ENCODE measurements at regions not wholly inside any gene's neighbourhood (a gene's known extent, or its start where the extent isn't known, plus 50 kb on each side); places are given as distances from the start of the nearest gene placed in this dataset.
"Not testable (repeated sequence)": the region's sequence is repeated elsewhere in the genome, so short reads cannot be mapped to it uniquely, and the experiment has no call there.

DNA sequence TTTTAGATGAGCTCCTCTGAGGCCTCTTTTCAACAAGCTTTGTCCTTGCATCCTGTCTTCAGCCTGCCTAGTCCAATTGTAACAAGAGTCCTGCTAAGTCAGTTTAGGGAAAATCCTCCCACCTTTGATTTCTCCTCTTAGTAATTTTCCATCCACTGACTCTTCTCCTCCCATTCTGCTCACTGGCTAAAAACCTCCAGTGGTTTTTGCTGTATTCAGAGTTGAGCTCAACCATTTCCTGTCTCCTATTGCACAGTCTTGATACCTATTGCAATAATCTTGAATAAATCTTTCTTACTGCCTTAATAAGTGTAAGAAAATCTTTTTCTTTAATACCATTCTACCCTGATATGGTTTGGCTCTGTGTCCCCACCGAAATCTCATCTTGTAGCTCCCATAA lies 117.8 kb upstream of the ENPP6 start:
- no peak for DNase-seq (ENCODE audit: low spot score)
- TF ChIP-seq, protein P1, sequence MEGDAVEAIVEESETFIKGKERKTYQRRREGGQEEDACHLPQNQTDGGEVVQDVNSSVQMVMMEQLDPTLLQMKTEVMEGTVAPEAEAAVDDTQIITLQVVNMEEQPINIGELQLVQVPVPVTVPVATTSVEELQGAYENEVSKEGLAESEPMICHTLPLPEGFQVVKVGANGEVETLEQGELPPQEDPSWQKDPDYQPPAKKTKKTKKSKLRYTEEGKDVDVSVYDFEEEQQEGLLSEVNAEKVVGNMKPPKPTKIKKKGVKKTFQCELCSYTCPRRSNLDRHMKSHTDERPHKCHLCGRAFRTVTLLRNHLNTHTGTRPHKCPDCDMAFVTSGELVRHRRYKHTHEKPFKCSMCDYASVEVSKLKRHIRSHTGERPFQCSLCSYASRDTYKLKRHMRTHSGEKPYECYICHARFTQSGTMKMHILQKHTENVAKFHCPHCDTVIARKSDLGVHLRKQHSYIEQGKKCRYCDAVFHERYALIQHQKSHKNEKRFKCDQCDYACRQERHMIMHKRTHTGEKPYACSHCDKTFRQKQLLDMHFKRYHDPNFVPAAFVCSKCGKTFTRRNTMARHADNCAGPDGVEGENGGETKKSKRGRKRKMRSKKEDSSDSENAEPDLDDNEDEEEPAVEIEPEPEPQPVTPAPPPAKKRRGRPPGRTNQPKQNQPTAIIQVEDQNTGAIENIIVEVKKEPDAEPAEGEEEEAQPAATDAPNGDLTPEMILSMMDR (IDR thresholded peaks at IDR 0.05; ENCODE audit: extremely low read depth, insufficient read depth, missing control alignments), result no peak
- in situ Hi-C loops (cut with MboI; ENCODE audit: low pct_unique_long_range_greater_than_20kb, low sequenced_read_pairs, unreplicated experiment), result no loop called here

DNA sequence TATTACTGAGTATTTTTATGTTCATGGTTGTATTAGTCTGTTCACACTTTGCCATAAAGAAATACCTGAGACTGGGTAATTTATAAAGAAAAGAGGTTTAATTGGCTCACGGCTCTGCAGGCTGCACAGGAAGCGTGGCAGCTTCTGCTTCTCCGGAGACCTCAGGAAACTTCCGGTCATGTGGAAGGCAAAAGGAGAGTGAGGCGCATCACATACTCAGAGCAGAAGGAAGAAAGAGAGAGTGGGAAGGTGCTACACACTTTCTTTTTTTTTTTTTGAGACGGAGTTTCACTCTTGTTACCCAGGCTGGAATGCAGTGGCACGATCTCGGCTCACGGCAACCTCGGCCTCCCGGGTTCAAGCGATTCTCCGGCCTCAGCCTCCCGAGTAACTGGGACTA lies 115.8 kb upstream of the ENPP6 start:
- in situ Hi-C loops (cut with MboI; ENCODE audit: low pct_unique_long_range_greater_than_20kb, low sequenced_read_pairs, unreplicated experiment); DNase-seq (ENCODE audit: low spot score): not testable (repeated sequence)

DNA sequence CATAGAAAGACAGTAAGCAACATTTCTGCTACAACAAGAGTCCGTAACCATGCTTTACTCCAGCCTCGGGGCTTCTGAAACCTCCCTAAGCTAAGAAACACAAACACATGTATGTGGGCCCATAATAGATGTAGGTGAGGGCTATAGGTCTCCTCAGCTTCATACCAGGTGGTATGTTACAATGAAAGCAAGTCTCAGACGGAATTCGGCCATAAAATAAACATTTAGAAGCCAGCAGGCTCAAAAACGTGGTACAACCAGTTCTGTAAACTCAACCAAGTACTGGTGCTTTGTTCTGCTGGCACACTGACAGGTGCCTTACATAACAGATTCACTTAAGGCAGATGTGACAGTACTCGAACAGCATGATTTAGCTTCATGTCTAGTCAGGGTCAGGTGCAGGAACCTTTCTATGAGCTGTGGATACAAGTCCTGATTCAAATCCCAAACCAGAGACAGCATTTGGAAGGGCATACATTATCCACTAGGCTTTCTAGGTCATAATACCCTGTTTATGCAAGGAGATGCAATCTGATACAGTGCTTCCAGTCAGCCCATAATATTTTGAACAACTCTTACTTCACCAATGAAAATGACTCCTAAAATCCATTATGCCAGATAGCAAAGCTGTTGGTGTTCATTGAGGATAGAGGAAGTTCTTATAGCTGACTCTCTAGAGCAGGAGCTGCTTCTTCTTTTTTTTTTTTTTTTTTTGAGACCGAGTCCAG lies 113.8 kb upstream of the ENPP6 start:
- in situ Hi-C loops (cut with MboI; ENCODE audit: low pct_unique_long_range_greater_than_20kb, low sequenced_read_pairs, unreplicated experiment), result no loop called here
- no peak for DNase-seq (ENCODE audit: low spot score)
- TF ChIP-seq, protein P1 (IDR thresholded peaks at IDR 0.05; ENCODE audit: extremely low read depth, insufficient read depth, missing control alignments), result no peak

DNA sequence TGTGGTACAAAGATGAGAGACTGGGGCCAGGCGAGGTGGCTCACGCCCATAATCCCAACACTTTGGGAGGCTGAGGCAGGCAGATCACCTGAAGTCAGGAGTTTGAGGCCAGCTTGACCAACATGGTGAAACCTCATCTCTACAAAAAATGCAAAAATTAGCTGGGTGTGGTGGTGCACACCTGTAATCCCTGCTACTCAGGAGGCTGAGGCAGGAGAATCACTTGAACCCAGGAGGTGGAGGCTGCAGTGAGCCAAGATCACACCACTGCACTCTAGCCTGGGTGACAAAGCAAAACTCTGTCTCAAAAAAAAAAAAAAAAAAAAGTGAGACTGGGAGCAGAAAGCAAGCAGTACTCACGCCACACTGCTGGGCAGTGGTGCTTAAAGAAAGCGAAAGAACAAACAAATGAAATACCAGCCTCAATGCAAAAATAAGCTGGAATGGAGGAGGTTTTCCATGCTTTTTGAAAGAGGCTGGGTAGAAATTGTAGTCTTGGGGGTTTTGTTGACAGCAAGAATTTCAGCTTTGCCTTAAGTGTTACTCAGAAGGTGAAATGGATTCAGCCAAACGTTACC lies 112.9 kb upstream of the ENPP6 start:
- in situ Hi-C loops (cut with MboI; ENCODE audit: low pct_unique_long_range_greater_than_20kb, low sequenced_read_pairs, unreplicated experiment); DNase-seq (ENCODE audit: low spot score): not testable (repeated sequence)

DNA sequence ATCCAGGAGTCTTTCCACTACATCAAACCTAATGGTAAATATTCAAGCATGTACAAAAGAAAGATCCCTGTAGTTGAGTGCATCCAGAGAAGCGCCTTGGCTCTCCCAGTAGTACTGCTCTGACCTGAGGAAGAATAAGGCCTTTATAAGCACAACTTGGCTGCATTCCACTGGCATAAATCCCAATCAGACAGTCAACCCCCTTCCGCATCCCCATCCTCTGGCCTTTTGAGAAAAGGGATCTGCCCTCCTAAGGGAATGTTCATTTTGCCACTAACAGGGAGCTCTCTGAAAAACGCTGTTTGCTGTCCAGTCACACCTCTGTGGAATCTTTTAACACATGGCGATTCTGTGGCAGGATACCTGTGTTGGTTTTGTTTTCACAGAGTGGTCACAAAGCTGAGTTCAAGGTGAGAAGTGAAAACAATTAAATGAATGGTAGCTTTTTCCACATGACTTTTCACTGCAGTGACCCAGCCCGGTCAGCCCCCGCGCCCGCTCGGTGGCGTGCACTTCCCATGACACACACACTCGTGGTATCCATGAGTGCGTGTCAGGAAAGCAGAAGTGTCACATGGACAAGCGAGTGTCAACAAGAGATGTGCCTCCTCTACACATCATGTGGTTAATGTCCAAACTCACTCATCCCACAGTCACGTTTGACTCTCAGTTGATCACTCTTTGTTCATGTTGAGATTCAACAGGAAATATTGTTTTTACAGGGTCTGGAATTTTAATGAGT lies 112.2 kb upstream of the ENPP6 start:
- in situ Hi-C loops (cut with MboI; ENCODE audit: low pct_unique_long_range_greater_than_20kb, low sequenced_read_pairs, unreplicated experiment), result no loop called here

DNA sequence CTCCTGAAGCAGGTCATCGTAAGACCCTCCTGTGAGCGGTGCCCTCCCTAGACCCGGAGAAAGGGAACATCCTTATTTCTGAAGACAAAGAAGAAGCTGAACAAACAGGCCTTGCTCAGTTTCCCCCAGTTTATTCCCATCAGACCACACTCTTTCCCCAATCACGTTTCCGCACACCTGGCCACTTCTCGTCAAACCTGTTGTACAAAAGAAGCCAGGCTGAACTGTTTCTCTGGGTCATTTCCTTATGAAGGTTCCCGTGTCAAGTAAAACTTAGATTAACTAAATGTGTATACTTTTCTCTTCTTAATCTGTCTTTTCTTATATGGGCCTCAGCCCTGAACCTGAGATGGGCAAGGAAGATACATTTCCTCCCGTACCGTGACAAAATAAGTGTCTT lies 111.6 kb upstream of the ENPP6 start:
- TF ChIP-seq, protein P1 (IDR thresholded peaks at IDR 0.05; ENCODE audit: extremely low read depth, insufficient read depth, missing control alignments), result no peak
- no peak for DNase-seq (ENCODE audit: low spot score)
- in situ Hi-C loops (cut with MboI; ENCODE audit: low pct_unique_long_range_greater_than_20kb, low sequenced_read_pairs, unreplicated experiment), result no loop called here

More for the DNA sequence above, 112.2 kb upstream of the ENPP6 start:
- TF ChIP-seq, protein P1 (IDR thresholded peaks at IDR 0.05; ENCODE audit: extremely low read depth, insufficient read depth, missing control alignments), result peak; percentile 11
- peak; percentile 36 for DNase-seq (ENCODE audit: low spot score)

DNA sequence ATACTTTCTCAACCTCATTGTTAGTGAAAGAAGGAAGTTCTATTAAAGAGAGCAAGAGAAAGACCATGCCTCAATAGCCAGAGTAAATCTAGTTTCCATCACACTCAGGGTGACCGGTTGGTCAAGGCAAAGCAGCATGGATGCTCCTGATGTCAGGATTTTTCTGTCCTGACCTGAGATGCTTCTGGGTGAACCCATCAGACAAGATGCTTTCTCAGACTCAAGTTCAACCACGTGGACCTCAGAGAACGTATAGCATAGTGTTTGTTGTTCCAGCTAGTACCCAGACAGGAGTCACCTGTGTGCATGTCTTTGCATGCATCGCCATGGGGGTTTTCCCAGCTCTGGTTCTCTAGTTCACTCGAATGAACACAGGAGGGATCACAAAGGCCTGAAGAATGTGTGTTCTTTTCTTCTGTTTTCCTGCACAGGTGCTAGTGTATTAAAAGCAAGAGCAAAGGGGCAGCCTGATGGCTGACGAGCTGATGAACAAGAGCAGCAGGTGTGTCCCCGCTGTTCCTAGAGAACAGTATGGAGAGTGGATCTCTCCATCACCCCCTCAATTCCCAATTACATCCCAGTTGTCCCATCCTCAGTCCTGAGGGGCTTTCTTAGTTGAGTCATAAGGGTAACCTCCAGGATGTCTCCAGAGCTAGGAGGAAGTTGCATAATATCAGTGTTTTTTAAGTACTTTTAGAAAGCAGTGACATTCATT lies 110.5 kb upstream of the ENPP6 start:
- DNase-seq (ENCODE audit: low spot score), result peak; percentile 65
- in situ Hi-C loops (cut with MboI; ENCODE audit: low pct_unique_long_range_greater_than_20kb, low sequenced_read_pairs, unreplicated experiment), result no loop called here
- TF ChIP-seq, protein P1 (IDR thresholded peaks at IDR 0.05; ENCODE audit: extremely low read depth, insufficient read depth, missing control alignments), result no peak

Data from GM13977 (cell line).